GM19438 (cell line): ENCODE measurements at regions not wholly inside any gene's neighbourhood (a gene's known extent, or its start where the extent isn't known, plus 50 kb on each side); places are given as distances from the start of the nearest gene placed in this dataset.

ENCODE experiments used
- ATAC-seq: cut with Tn5 transposase; IDR thresholded peaks from one replicate; pipeline ENCODE4 v1.9.1; 2021; ENCODE audit warnings: low read depth; ENCODE audit not compliant: unreplicated experiment

- ATAC-seq: no peak
Measured at GRCh38 chr5:89300426-89300970, 417.5 kb upstream of the MEF2C start.

- no peak for ATAC-seq
Measured at GRCh38 chr5:89299998-89300397, 417.0 kb upstream of the MEF2C start.

DNA sequence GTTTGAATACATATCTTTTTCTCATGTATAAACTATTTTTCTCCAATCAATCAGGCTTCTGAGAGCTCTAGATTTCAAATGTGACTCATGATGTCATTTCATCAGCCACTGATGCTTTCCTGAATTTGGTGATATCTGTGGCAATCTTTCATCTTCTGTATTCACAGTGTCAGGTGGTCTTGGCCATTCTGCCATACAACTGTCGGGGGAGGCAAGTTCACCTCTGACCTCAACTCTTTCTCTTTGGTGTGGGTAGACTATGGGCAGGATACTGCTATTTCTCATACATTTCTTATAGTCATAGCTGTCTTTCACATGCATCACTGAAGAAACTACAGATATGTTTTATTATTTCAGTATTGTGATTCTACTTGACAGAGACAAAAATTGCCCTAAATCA, 414.1 kb upstream of the MEF2C start:
- ATAC-seq: no peak

DNA sequence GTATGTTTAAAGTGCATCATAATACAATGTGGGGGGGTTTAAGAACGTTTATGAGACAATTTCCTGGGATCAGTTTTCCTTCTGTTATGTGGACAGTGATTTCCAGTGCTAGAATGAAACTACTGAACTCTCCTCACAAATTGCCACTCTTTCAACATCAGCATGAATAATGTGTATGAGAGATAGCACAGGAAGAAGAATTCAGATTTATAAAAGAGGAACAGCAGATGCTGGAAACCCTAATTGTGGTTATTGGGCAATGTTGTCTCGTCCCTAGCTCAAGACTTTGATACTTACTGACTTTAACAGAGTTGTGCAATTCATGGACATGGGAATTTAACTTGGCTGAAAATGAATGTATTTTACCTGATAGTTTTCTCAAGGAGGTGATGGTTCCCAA, 410.8 kb upstream of the MEF2C start:
- ATAC-seq: no peak

DNA sequence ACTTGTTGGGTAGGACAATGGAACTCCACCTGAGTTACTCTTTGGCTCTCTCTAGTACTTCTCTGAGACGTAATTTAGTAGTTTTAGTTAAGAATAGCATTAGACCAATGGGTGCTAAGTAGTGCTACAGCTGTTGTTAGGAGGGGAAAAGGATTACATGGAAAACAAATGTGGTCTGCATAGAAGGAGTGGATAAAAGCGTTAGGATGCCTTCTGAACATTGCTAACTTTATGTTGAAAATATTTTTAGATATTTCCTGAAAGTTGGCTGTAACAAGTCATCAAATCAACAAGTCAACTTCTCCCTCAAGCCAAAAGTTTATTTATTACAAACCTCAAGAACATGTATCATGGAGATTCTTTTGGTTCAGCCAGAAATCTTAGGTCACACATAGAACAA, 409.5 kb upstream of the MEF2C start:
- ATAC-seq: no peak

DNA sequence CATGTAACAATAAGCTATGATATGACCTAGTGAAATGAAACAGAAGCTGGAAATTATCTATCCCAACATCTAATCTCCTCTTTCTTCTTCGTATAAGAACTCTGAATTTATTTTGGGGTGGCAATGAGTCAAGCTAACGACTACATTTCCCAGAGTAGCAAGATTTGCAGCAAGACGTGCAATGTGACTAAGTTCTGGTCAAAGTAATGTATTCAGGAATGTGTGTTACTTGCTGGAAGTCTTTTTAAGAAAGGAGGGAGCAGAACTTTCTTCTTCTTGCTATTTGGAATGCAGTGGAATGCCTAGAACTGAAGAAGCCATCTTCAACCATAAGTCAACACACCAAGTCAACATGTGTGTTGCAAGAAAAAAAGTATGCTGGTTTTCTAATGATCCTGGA, 406.6 kb upstream of the MEF2C start:
- no peak for ATAC-seq

DNA sequence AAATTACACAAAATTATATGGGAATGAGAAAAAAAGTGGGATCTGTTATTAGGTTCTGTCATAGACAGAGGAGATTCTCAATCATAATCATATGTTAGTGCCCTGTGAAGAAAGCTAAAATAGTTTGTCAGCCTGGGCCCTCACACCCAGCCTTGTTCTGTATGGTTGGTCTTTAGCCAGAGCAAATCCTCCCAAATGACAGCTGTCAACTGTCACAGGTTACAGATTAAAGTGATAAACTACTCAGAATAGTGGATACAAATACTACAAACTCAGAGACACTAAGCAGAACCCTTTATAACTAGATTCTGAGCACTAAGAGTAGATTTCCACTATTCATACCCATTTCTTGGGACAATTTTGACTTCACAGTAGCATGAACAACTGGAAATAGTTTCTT, 405.0 kb upstream of the MEF2C start:
- ATAC-seq: no peak

GRCh38 chr5:89286320-89286719, 403.3 kb upstream of the MEF2C start:
- ATAC-seq: no peak

- ATAC-seq: no peak
Measured at GRCh38 chr5:89283728-89284493, 400.9 kb upstream of the MEF2C start.

- no peak for ATAC-seq
Measured at GRCh38 chr5:89282554-89283510, 399.8 kb upstream of the MEF2C start.

GRCh38 chr5:89281766-89282553, 399.0 kb upstream of the MEF2C start:
- ATAC-seq: no peak

DNA sequence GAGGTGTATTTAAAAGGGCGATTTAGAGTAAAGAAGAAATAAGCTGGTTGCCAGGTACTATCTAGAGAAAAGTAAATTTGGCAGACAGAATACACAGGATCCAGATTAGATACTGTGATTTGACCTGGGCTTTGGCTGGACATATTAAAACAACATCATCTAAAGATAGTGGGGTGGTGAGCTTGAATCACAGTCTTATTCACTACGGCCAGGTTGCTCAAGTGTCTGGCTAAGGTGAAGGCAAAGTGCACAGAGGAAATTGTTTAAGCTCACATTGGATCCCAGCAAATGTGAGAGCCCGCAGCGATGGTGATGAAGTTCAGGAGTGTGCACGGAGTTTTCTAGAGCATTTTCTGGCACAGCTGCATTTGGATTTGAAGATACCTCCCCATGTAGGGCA, 398.2 kb upstream of the MEF2C start:
- no peak for ATAC-seq

DNA sequence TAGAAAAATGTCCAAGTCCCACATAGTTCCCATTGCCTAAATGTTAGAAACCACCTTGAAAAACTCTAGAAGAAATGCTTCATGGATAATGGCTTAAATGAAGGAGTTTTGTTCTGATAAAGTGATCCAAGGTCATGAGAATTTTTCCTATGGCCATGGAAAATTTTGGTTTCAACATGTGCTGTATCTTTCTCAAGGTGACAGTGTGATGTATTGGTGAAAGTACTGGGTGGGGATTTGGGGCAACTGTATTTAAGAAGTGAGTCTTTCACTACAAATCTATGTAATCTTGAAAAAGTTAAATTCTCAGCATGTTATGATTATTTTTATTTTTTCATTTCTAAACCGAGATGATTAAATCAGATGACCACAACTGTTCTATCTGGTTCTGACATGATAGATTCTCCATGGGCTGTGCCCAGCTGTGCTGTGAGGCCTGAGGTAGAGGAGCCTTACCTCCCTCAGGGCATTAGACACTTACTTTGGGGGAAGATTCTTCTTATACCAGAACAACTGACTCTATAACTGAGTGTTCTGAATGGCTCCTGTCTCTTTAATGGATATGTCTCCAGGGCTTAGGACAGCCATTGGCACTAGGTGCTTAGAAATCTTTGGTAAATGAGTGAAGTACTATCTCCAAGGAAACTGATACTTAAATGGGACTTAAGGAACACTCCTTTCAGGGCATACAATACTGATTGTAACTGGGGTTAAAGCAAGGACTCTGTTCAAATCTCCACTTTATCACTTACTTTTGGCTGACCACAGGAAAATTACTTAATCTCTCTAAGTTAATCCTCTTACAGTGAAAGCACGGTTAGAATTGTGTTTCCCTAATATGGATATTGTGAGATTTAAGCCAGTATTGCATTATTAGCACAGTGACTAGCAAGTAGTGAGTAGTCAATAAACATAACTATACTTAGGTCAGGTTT, 397.4 kb upstream of the MEF2C start:
- ATAC-seq: no peak

DNA sequence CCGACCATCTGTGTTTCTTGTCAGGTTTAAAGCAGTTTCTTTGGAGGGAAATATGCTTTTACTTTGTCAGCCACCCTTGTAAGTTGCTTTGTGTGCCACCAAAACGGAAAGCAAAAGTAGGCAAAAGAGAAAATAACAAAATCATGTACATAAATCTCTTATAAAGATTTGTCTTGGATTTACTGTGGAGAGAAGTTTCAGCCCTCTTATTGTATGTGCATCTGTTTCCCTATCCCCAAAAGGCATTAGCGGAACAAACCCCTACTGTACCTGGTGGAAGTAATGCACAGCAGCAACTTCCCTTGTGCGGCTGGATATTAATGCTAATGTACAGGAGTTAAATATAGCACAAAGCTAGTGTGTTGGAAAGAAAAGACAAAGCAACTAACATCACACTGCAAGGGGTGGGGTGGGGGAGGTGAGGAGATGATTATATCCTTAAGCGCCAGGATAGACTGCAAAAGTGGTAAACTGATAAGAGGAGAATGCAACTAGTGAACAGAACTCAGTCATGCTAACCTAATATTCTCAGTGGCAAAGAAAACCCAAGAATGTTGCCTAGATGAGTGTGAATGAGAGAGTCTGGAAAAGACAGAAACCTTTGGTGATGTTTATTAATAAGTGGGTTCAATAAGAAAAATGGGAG, 396.5 kb upstream of the MEF2C start:
- no peak for ATAC-seq

DNA sequence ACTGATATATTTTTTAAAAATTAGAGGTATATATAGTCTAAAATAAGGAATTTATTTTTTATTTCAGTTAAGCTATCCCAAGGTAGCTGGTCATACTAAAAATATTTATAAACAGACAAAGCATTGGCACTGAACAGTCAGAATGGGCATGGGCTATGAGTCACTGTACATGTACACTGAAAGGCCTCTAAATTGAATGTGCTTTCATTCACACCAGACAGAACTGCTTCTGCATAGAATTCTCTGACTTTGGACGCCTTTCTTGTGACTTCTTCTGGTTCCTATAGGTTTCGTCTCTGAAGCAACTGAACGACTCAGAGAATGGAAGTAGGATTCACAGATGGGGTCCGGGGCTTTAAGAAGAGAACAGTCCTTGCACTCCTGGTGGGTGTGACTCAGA, 394.8 kb upstream of the MEF2C start:
- no peak for ATAC-seq

GRCh38 chr5:89276566-89277305, 393.8 kb upstream of the MEF2C start:
- no peak for ATAC-seq

- no peak for ATAC-seq
Measured at GRCh38 chr5:89275066-89275855, 392.3 kb upstream of the MEF2C start.

DNA sequence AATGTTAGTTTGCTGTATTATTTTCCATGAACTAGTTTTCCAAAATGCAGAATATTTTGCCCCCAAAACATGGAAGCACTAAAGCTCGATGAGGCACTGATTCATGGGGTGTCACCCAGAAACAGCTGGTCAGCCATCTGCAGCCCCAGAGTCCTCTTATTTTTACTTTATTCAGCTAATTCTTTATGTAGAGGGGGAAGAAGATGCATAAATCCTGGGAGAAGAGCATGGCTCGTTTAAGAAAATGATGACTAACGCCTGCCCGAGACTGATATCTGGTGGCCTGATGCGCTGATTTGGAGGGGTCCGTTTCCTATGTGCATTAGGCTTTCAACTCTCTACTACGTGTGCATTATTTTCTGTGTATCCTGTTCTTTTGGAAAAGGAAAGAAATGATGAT, 390.3 kb upstream of the MEF2C start:
- ATAC-seq: no peak
